ENCODE measurements at regions not wholly inside any gene's neighbourhood (a gene's known extent, or its start where the extent isn't known, plus 50 kb on each side); places are given as distances from the start of the nearest gene placed in this dataset.

DNA sequence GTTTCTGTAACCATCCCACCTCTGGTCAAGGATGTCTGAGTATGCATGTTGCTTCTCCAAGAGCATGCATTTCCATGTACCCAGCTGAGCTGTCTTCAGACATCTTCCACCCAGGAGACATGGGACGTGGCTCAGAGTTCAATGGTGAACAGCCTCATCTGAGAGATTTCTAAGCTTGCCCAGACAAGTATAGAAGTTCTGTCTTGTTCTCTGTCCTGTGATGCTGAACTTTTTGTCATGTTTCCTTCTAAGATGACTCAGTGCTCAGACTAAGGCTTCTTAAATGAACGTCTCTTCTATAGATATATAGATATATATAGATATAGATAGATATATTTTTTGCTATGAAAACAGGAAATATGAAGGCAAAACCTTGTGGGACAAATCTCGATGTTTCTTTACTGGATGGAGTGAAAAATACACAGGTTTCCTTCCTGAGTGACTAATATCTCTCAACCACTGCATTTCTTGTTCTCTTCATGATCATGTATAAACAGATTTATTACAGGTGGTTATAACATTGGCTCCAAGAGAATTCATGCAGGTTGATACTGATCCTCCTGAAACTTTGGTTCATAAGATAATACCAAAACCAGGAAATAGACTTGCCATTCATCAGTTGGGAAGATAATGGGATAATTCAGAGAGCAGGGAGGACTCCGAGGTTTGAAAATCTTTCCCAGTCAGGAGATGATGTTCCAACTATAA lies 168.2 kb downstream of the ZNF518B start:
- TF ChIP-seq POLR2A (IDR thresholded peaks at IDR 0.05; ENCODE audit: low read length) = no peak
- no peak for TF ChIP-seq GATA1 (IDR thresholded peaks at IDR 0.05; ENCODE audit: low read depth, low read length)
